CD4-positive, alpha-beta T cell treated with Interleukin-4 for 1 hour (primary cell): ENCODE measurements at regions not wholly inside any gene's neighbourhood (a gene's known extent, or its start where the extent isn't known, plus 50 kb on each side); places are given as distances from the start of the nearest gene placed in this dataset.
"Not testable (repeated sequence)": the region's sequence is repeated elsewhere in the genome, so short reads cannot be mapped to it uniquely, and the experiment has no call there.

Experiments
- DNase-seq, 2 donors: peaks; one replicate each; pipeline ENCODE4 v3.0.0-alpha.2; 2020 to 2022

GRCh38 chr2:235413064-235413463 lies 80.8 kb upstream of the AGAP1 start:
- DNase-seq, result no peak

- no peak for DNase-seq
Observed at GRCh38 chr2:235414422-235414821, 79.4 kb upstream of the AGAP1 start.

- no peak for DNase-seq
Observed at GRCh38 chr2:235416858-235417499, 76.9 kb upstream of the AGAP1 start.

GRCh38 chr2:235418918-235419317 lies 74.9 kb upstream of the AGAP1 start:
- no peak for DNase-seq

GRCh38 chr2:235419996-235420395 lies 73.8 kb upstream of the AGAP1 start:
- no peak for DNase-seq

- DNase-seq, result no peak
Observed at GRCh38 chr2:235421618-235422017, 72.2 kb upstream of the AGAP1 start.

GRCh38 chr2:235430366-235431083 lies 63.3 kb upstream of the AGAP1 start:
- no peak for DNase-seq

GRCh38 chr2:235432741-235433520 lies 60.9 kb upstream of the AGAP1 start:
- no peak for DNase-seq

GRCh38 chr2:235433860-235434259 lies 60.0 kb upstream of the AGAP1 start:
- no peak for DNase-seq

- no peak for DNase-seq
Observed at GRCh38 chr2:235439959-235440662, 53.7 kb upstream of the AGAP1 start.

- DNase-seq, result not testable (repeated sequence)
Observed at GRCh38 chr2:235443580-235443979, 50.3 kb upstream of the AGAP1 start.
